ENCODE measurements at regions not wholly inside any gene's neighbourhood (a gene's known extent, or its start where the extent isn't known, plus 50 kb on each side); places are given as distances from the start of the nearest gene placed in this dataset.

DNA sequence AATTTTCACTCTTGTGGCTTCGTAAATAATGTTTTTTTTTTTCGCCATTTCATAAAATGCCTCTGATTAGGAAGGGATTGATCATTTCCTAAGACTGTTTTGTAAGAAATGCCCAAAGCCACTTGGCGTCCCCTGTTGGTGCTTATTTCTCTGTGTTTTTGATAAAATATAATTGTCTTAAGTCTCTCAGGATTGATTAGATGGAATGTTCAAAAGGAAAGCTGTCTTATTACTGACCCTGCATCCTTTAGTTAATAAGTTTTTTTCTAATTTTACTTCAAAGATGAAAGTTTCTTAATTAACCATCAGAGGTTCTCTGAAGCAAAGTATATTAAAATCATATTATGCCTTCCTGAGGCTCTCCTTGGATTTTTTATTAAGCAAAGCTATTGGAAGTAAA is 624.3 kb upstream of the TENM4 start:
- TF ChIP-seq, protein P1, sequence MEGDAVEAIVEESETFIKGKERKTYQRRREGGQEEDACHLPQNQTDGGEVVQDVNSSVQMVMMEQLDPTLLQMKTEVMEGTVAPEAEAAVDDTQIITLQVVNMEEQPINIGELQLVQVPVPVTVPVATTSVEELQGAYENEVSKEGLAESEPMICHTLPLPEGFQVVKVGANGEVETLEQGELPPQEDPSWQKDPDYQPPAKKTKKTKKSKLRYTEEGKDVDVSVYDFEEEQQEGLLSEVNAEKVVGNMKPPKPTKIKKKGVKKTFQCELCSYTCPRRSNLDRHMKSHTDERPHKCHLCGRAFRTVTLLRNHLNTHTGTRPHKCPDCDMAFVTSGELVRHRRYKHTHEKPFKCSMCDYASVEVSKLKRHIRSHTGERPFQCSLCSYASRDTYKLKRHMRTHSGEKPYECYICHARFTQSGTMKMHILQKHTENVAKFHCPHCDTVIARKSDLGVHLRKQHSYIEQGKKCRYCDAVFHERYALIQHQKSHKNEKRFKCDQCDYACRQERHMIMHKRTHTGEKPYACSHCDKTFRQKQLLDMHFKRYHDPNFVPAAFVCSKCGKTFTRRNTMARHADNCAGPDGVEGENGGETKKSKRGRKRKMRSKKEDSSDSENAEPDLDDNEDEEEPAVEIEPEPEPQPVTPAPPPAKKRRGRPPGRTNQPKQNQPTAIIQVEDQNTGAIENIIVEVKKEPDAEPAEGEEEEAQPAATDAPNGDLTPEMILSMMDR (IDR thresholded peaks at IDR 0.05) = no peak
- no peaks in the 10 kb centered on the region for H3K36me3 ChIP-seq
- no peaks in the 10 kb centered on the region for H3K4me1 ChIP-seq
- H3K4me3 ChIP-seq = no peak overlapping the region
- no peaks in the 10 kb centered on the region for H3K27me3 ChIP-seq (ENCODE audit: low read depth)
- no peak for DNase-seq
- intact Hi-C loops (cut with DNase I) = no loop called here
- H3K9me3 ChIP-seq = no peaks in the 10 kb centered on the region
- ATAC-seq = no peak
- H3K27ac ChIP-seq = no peak overlapping the region

DNA sequence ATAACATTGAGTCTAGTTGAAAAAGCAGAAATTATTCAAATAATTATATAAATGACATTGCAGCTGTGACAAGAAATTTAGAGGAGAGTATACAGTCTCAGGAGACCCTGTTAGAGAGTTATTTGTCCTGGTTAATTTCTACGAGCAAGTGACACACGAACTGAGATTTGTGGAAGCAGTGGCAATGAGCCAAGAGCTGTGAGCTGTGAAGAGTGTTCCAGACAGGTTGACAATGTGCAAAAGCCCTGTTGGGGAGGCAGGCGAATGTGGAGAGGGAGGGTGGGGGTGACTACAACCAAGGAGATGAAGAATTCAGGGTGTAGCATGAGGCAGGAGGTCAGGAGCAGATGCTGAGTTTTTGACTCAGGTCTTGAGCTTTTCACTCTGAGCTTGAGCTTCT is 620.2 kb upstream of the TENM4 start:
- TF ChIP-seq, protein P1 (IDR thresholded peaks at IDR 0.05) = no peak
- H3K27ac ChIP-seq = no peak overlapping the region
- intact Hi-C loops (cut with DNase I) = no loop called here
- no peaks in the 10 kb centered on the region for H3K4me1 ChIP-seq
- no peaks in the 10 kb centered on the region for H3K9me3 ChIP-seq
- no peak overlapping the region for H3K4me3 ChIP-seq
- ATAC-seq = no peak
- DNase-seq = no peak
- H3K36me3 ChIP-seq = no peaks in the 10 kb centered on the region
- H3K27me3 ChIP-seq (ENCODE audit: low read depth) = no peaks in the 10 kb centered on the region

DNA sequence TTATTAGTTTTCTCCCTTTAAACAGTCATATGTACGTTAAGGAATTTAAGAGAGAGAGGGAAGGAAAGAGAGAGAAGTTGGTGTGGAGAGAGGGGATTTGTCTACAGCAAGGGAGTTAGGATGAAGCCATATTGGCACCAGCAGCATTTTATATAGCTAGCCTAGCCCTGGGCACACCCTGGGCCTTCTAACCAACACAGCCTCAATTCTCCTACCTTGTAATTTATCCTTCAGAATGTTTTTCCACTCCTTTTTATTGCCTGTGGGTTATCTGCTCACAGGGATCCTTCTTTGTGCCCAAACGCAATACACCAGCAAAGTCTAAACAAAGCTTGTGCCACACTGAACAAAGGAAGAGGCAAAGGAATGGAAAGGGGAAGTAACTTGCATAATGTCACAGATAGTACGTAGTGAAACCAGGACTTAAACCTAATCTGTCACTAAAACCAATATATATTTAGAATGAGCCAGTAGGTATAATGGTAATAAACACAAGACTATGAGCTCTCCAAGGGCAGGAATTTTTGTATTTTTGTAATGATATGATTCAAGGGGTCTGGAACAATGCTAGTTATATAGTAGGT is 613.8 kb upstream of the TENM4 start:
- no peak overlapping the region for H3K4me3 ChIP-seq
- ATAC-seq (no peak), DNase-seq (no peak)
- H3K9me3 ChIP-seq = no peaks in the 10 kb centered on the region
- H3K4me1 ChIP-seq = no peaks in the 10 kb centered on the region
- intact Hi-C loops (cut with DNase I) = no loop called here
- TF ChIP-seq, protein P1 (IDR thresholded peaks at IDR 0.05) = no peak
- H3K27me3 ChIP-seq (ENCODE audit: low read depth) = no peaks in the 10 kb centered on the region
- no peaks in the 10 kb centered on the region for H3K36me3 ChIP-seq
- H3K27ac ChIP-seq = no peak overlapping the region

DNA sequence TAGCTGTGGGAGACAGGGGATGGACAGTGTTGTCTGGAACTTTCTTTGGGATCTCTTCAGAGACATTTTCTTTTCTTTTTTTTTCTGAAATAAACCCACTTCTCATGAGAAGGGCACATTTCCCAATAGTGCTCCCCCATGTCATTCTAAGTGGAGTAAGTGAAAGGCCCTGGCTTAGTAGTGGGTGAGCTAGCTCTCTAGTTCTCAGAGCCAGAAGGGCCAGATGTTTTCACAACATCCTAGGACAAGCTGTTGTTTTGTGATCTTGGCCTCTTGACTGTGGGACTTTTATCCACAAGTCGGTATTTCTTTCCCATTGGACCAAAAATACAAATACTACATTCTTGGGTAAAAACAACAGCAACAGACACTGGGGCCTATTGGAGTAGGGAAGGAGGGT is 607.7 kb upstream of the TENM4 start:
- intact Hi-C loops (cut with DNase I) = no loop called here
- no peaks in the 10 kb centered on the region for H3K4me1 ChIP-seq
- DNase-seq (no peak), ATAC-seq (peak in 1 of 2 donors; percentile 62)
- H3K27me3 ChIP-seq (ENCODE audit: low read depth) = no peaks in the 10 kb centered on the region
- TF ChIP-seq, protein P1 (IDR thresholded peaks at IDR 0.05) = no peak
- no peaks in the 10 kb centered on the region for H3K36me3 ChIP-seq
- H3K9me3 ChIP-seq = no peaks in the 10 kb centered on the region
- no peak overlapping the region for H3K4me3 ChIP-seq
- H3K27ac ChIP-seq = no peak overlapping the region

DNA sequence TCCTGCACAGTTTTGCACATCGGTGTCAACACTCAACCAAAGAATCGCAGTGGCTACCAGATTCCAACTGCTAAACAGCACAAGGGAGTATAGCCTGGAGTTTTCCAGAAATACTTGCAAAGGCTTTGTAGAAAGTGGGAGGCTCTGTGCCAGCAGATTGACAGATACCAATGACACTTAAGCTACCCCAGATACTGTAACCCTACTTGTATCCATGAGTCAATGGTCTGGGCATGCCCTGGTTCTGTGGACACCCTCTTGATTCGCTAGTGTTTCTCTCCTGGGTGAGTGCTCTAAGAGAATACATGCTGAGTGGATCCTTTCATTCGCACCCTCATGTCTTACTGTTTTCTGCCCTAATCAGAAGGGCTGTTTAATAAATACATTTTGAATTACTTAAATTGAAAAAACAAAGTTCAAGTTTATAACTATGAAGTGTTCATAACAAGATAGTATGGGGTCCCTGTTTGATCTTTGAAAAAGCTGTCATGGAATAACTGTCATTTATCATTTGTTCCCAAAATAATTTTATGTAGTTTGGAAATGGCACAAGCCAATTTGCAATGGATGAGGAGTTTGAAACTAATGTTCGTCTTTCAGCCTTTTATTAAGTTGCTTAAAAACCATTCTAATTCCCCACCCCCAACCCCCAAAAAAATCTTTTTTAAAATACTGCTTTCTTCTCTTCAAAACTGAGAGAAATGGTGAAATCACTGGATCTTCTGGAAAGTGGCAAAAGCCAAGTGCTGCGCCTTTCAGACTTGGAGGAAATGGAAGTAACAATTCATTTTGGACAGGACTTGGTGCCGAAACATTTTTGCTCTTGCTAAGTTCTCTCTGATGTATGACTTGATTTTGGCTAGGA is 600.5 kb upstream of the TENM4 start:
- H3K4me1 ChIP-seq = no peaks in the 10 kb centered on the region
- no peaks in the 10 kb centered on the region for H3K27me3 ChIP-seq (ENCODE audit: low read depth)
- no peak overlapping the region for H3K27ac ChIP-seq
- H3K36me3 ChIP-seq = no peaks in the 10 kb centered on the region
- no peak for DNase-seq
- H3K4me3 ChIP-seq = no peak overlapping the region
- ATAC-seq = no peak
- intact Hi-C loops (cut with DNase I) = no loop called here
- H3K9me3 ChIP-seq = no peaks in the 10 kb centered on the region
- TF ChIP-seq, protein P1 (IDR thresholded peaks at IDR 0.05) = no peak

Measured in lower lobe of right lung (tissue), 2 donors.